H9 (cell line): ENCODE measurements at regions not wholly inside any gene's neighbourhood (a gene's known extent, or its start where the extent isn't known, plus 50 kb on each side); places are given as distances from the start of the nearest gene placed in this dataset.

Source experiments
- DNase-seq: peaks from one replicate; pipeline ENCODE4 v3.0.0-alpha.2; 2017
- H2AFZ ChIP-seq: one replicate; pipeline ENCODE4 v1.6.1; 2013; ENCODE audit warnings: mild to moderate bottlenecking, low read length, control low read depth, moderate library complexity
- H2AK5ac ChIP-seq: 2 replicates; pipeline ENCODE4 v1.6.1; 2013; ENCODE audit warnings: low read length, control low read depth, mixed read lengths; ENCODE audit not compliant: insufficient read length
- H2BK120ac ChIP-seq: one replicate; pipeline ENCODE4 v1.6.1; 2013; ENCODE audit warnings: low read depth, mild to moderate bottlenecking, low read length, control low read depth, inconsistent platforms; ENCODE audit not compliant: poor library complexity, severe bottlenecking
- H2BK12ac ChIP-seq: 2 replicates; pipeline ENCODE4 v1.6.1; 2013; ENCODE audit warnings: low read length, control low read depth, mixed read lengths, low read depth; ENCODE audit not compliant: insufficient read length
- H2BK15ac ChIP-seq: 2 replicates; pipeline ENCODE4 v1.6.1; 2013; ENCODE audit warnings: low read depth, low read length, control low read depth
- H2BK20ac ChIP-seq: one replicate; pipeline ENCODE4 v1.6.1; 2013; ENCODE audit warnings: low read depth, mild to moderate bottlenecking, low read length, control low read depth, inconsistent platforms; ENCODE audit not compliant: poor library complexity, severe bottlenecking
- H2BK5ac ChIP-seq: 2 replicates; pipeline ENCODE4 v1.6.1; 2013; ENCODE audit warnings: low read length, control low read depth, mixed read lengths; ENCODE audit not compliant: insufficient read length
- H3K14ac ChIP-seq: 2 replicates; pipeline ENCODE4 v1.6.1; 2013; ENCODE audit warnings: low read length, control low read depth; ENCODE audit not compliant: insufficient read depth
- H3K18ac ChIP-seq: 2 replicates; pipeline ENCODE4 v1.6.1; 2013; ENCODE audit warnings: low read depth, mild to moderate bottlenecking, mixed read lengths, low read length, control low read depth; ENCODE audit not compliant: insufficient read length
- H3K23ac ChIP-seq: 2 replicates; pipeline ENCODE4 v1.6.1; 2013; ENCODE audit warnings: low read length, control low read depth, mixed read lengths, low read depth; ENCODE audit not compliant: insufficient read length
- H3K23me2 ChIP-seq: 2 replicates; pipeline ENCODE4 v1.6.1; 2013; ENCODE audit warnings: low read depth, mild to moderate bottlenecking, mixed read lengths, low read length, control low read depth; ENCODE audit not compliant: insufficient read length, poor library complexity, severe bottlenecking
- H3K27ac ChIP-seq: 2 replicates; pipeline ENCODE4 v1.5.1; 2013; ENCODE audit warnings: low read length, control low read depth, mixed read lengths, low read depth; ENCODE audit not compliant: insufficient read length
- H3K27me3 ChIP-seq: 2 replicates; pipeline ENCODE4 v1.6.1; 2013; ENCODE audit warnings: low read length, control low read depth, inconsistent platforms; ENCODE audit not compliant: insufficient read depth
- H3K4ac ChIP-seq: 2 replicates; pipeline ENCODE4 v1.6.1; 2013; ENCODE audit warnings: low read depth, mild to moderate bottlenecking, control low read depth, inconsistent platforms, low read length, moderate library complexity
- H3K4me1 ChIP-seq: 2 replicates; pipeline ENCODE4 v1.6.1; 2013; ENCODE audit warnings: low read length, control low read depth, inconsistent platforms; ENCODE audit not compliant: insufficient read depth
- H3K4me2 ChIP-seq: 2 replicates; pipeline ENCODE4 v1.6.1; 2013; ENCODE audit warnings: low read length, control low read depth, mixed read lengths; ENCODE audit not compliant: insufficient read length, insufficient read depth
- H3K56ac ChIP-seq: 2 replicates; pipeline ENCODE4 v1.6.1; 2013; ENCODE audit warnings: low read depth, mild to moderate bottlenecking, mixed read lengths, low read length, control low read depth; ENCODE audit not compliant: insufficient read length
- H3K79me1 ChIP-seq: 2 replicates; pipeline ENCODE4 v1.6.1; 2013; ENCODE audit warnings: low read depth, mild to moderate bottlenecking, moderate library complexity, low read length, control low read depth, inconsistent platforms; ENCODE audit not compliant: insufficient read depth, poor library complexity, severe bottlenecking
- H3K79me2 ChIP-seq: 2 replicates; pipeline ENCODE4 v1.6.1; 2013; ENCODE audit warnings: low read length, control low read depth, inconsistent platforms; ENCODE audit not compliant: insufficient read depth
- H3K9ac ChIP-seq: 2 replicates; pipeline ENCODE4 v1.6.1; 2013; ENCODE audit warnings: low read length, control low read depth, mixed read lengths; ENCODE audit not compliant: insufficient read length; ENCODE audit errors: extremely low read depth
- H3K9me3 ChIP-seq: one replicate; pipeline ENCODE4 v1.6.1; 2013; ENCODE audit warnings: low read depth, low read length, inconsistent platforms; ENCODE audit not compliant: control insufficient read depth
- H3T11ph ChIP-seq: one replicate; pipeline ENCODE4 v1.6.1; 2013; ENCODE audit warnings: mild to moderate bottlenecking, low read length, control low read depth, inconsistent platforms
- H4K20me1 ChIP-seq: one replicate; pipeline ENCODE4 v1.6.1; 2013; ENCODE audit not compliant: control insufficient read depth, insufficient read length, insufficient read depth
- H4K5ac ChIP-seq: 2 replicates; pipeline ENCODE4 v1.6.1; 2013; ENCODE audit warnings: low read depth, mild to moderate bottlenecking, mixed read lengths, low read length, control low read depth; ENCODE audit not compliant: insufficient read length
- H4K8ac ChIP-seq: replicated peaks from 2 replicates; pipeline ENCODE4 v1.6.1; 2013; ENCODE audit warnings: low read length, control low read depth, mixed read lengths, low read depth; ENCODE audit not compliant: insufficient read length
- H4K91ac ChIP-seq: 2 replicates; pipeline ENCODE4 v1.6.1; 2013; ENCODE audit warnings: low read depth, mild to moderate bottlenecking, moderate library complexity, mixed read lengths, low read length, control low read depth; ENCODE audit not compliant: insufficient read length
- H3K27ac Mint-ChIP-seq, 3 experiments: 2 replicates in 2 of 3; 3 replicates in 1 of 3; pipeline ENCODE4 v1.8.0; 2020 to 2021; ENCODE audit warnings: mixed read lengths in 3 of 3, mild to moderate bottlenecking in 1 of 3, moderate library complexity in 1 of 3
- H3K27me3 Mint-ChIP-seq: 2 replicates; pipeline ENCODE4 v1.8.0; 2021; ENCODE audit warnings: low read depth, mild to moderate bottlenecking, moderate library complexity, mixed read lengths
- H3K36me3 Mint-ChIP-seq, 3 experiments: 2 replicates in 2 of 3; 3 replicates in 1 of 3; pipeline ENCODE4 v1.8.0; 2020 to 2021; ENCODE audit warnings: low read depth in 3 of 3, mixed read lengths in 3 of 3; ENCODE audit not compliant: insufficient read depth in 1 of 3
- H3K4me1 Mint-ChIP-seq, 2 experiments: 2 replicates each; pipeline ENCODE4 v1.8.0; 2020; ENCODE audit warnings: mixed read lengths in 2 of 2
- H3K4me3 Mint-ChIP-seq, 2 experiments: 2 replicates in 1 of 2; 3 replicates in 1 of 2; pipeline ENCODE4 v1.8.0; 2020 to 2021; ENCODE audit warnings: mild to moderate bottlenecking in 2 of 2, mixed read lengths in 2 of 2, moderate library complexity in 1 of 2
- H3K9me3 Mint-ChIP-seq, 2 experiments: 2 replicates in 1 of 2; 3 replicates in 1 of 2; pipeline ENCODE4 v1.8.0; 2020; ENCODE audit warnings: mild to moderate bottlenecking in 2 of 2, mixed read lengths in 2 of 2, moderate library complexity in 1 of 2
- WGBS: extraction: QIAGEN DNeasy Blood & Tissue Kit; methylation state at CpG from one replicate; pipeline ENCODE4 v1.1.7; 2013; ENCODE audit warnings: missing lambda C conversion rate, low lambda C conversion rate, mixed read lengths; ENCODE audit not compliant: insufficient read length; ENCODE audit errors: extremely low coverage; 5-methylcytosine and 5-hydroxymethylcytosine counted together
- TF ChIP-seq, protein P1 (sequence below): fragments of 200-600 bp; sonication (generic); conservative IDR thresholded peaks from 3 replicates; pipeline ENCODE4 v1.8.0; 2021; ENCODE audit warnings: antibody characterized with exemption, mild to moderate bottlenecking

DNA sequence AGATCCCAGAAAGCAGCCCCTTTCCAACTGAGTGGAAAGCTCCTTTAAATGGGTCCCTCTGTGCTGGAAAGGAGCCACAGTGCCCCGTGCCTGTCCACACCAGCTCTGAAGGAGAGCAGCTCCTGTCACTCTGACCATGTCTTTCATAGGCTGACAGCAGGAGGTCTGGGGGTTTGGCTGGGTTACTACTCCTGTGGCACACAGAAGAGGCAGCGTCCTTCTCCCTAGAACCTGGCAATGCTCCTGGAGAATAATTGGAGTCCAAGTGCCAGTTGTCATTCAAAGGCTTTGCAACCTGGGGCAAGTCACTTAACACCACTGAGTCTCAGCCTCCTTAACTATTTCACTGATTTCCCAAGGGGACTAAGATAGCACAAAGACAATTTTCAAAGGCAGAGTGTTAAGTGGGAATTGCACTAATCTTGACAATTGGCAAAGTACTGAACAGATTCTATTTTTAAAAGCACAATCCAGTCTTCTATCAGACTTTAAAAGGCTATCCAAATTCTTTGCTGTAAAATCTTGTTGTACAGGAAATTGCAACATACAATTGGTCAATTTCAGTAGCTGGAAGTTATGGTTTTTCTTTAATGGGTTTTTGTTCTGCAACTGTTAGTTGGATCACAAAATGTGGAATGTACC lies 457.2 kb downstream of the KIF16B start:
- no peak overlapping the region for H3K14ac ChIP-seq
- no peak overlapping the region for H4K5ac ChIP-seq
- no peak overlapping the region for H3K56ac ChIP-seq
- H3K9me3 ChIP-seq, result no peaks in the 10 kb centered on the region
- no CpG with 5 or more reads among the region's 2 CpGs for WGBS
- no peak overlapping the region for H4K8ac ChIP-seq
- H2BK12ac ChIP-seq, result no peak overlapping the region
- H4K20me1 ChIP-seq, result no peaks in the 10 kb centered on the region
- H2AK5ac ChIP-seq, result no peak overlapping the region
- no peaks in the 10 kb centered on the region for H3K23me2 ChIP-seq
- Mint-ChIP-seq H3K36me3 (no peaks in the 10 kb centered on the region), H3K4me3 (no peak overlapping the region), H3K9me3 (peaks cover 0 to 2% of the 10 kb centered on the region in 2 experiments; a peak in 2 of 5 replicates), H3K4me1 (no peaks in the 10 kb centered on the region), H3K27ac (no peak overlapping the region), H3K27me3 (no peaks in the 10 kb centered on the region; the same call in 1 of the 2 replicates)
- H3K79me1 ChIP-seq, result no peaks in the 10 kb centered on the region
- H2BK20ac ChIP-seq, result no peak overlapping the region
- H3K18ac ChIP-seq, result no peak overlapping the region
- H3K79me2 ChIP-seq, result no peaks in the 10 kb centered on the region
- no peak overlapping the region for H3K27ac ChIP-seq
- H2AFZ ChIP-seq, result no peak overlapping the region
- H3K27me3 ChIP-seq, result no peaks in the 10 kb centered on the region
- H2BK5ac ChIP-seq, result no peak overlapping the region
- no peaks in the 10 kb centered on the region for H3K4me1 ChIP-seq
- no peak overlapping the region for H3K4ac ChIP-seq
- H3T11ph ChIP-seq, result no peak overlapping the region
- no peak overlapping the region for H2BK120ac ChIP-seq
- H3K9ac ChIP-seq, result no peak overlapping the region
- DNase-seq, result no peak
- H3K4me2 ChIP-seq, result no peak overlapping the region
- no peak overlapping the region for H4K91ac ChIP-seq
- TF ChIP-seq, protein P1, sequence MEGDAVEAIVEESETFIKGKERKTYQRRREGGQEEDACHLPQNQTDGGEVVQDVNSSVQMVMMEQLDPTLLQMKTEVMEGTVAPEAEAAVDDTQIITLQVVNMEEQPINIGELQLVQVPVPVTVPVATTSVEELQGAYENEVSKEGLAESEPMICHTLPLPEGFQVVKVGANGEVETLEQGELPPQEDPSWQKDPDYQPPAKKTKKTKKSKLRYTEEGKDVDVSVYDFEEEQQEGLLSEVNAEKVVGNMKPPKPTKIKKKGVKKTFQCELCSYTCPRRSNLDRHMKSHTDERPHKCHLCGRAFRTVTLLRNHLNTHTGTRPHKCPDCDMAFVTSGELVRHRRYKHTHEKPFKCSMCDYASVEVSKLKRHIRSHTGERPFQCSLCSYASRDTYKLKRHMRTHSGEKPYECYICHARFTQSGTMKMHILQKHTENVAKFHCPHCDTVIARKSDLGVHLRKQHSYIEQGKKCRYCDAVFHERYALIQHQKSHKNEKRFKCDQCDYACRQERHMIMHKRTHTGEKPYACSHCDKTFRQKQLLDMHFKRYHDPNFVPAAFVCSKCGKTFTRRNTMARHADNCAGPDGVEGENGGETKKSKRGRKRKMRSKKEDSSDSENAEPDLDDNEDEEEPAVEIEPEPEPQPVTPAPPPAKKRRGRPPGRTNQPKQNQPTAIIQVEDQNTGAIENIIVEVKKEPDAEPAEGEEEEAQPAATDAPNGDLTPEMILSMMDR, result no peak
- H2BK15ac ChIP-seq, result no peak overlapping the region
- no peak overlapping the region for H3K23ac ChIP-seq
